Neural cell (in vitro differentiated cells): ENCODE measurements at regions not wholly inside any gene's neighbourhood (a gene's known extent, or its start where the extent isn't known, plus 50 kb on each side); places are given as distances from the start of the nearest gene placed in this dataset.

ENCODE experiments used
- H2AFZ ChIP-seq: fragments of 200-600, 300-800 bp; sonication (generic), shearing (Covaris generic); 2 replicates; pipeline ENCODE4 v1.6.0; 2014; ENCODE audit warnings: low read depth, mild to moderate bottlenecking, antibody characterized with exemption, low read length, moderate library complexity
- H3F3A ChIP-seq: fragments of 200-600 bp; shearing (Covaris generic); 2 replicates; pipeline ENCODE4 v1.6.1; 2016; ENCODE audit warnings: mild to moderate bottlenecking, moderate library complexity, mixed read lengths, antibody characterized with exemption, low read length; ENCODE audit not compliant: insufficient read depth, poor library complexity, severe bottlenecking
- H3K27ac ChIP-seq: fragments of 200-600, 300-800 bp; sonication (generic), shearing (Covaris generic); 2 replicates; pipeline ENCODE4 v1.5.1; 2014; ENCODE audit warnings: mild to moderate bottlenecking, low read length, moderate library complexity
- H3K27me3 ChIP-seq: fragments of 300-800, 200-600 bp; sonication (generic), shearing (Covaris generic); 2 replicates; pipeline ENCODE4 v1.6.0; 2014; ENCODE audit warnings: mild to moderate bottlenecking, low read depth, low read length, moderate library complexity; ENCODE audit not compliant: insufficient read depth
- H3K36me3 ChIP-seq: fragments of 300-800, 200-600 bp; sonication (generic), shearing (Covaris generic); 2 replicates; pipeline ENCODE4 v1.5.1; 2014; ENCODE audit warnings: mild to moderate bottlenecking, antibody characterized with exemption, low read length, moderate library complexity; ENCODE audit not compliant: insufficient read depth
- H3K4me2 ChIP-seq: fragments of 300-800, 200-600 bp; sonication (generic), shearing (Covaris generic); 2 replicates; pipeline ENCODE4 v1.6.0; 2014; ENCODE audit warnings: mild to moderate bottlenecking, low read length
- H3K4me3 ChIP-seq: fragments of 300-800, 200-600 bp; sonication (generic), shearing (Covaris generic); 2 replicates; pipeline ENCODE4 v1.5.1; 2014; ENCODE audit warnings: mild to moderate bottlenecking, low read length, moderate library complexity
- H3K79me2 ChIP-seq: fragments of 200-600 bp; shearing (Covaris generic); replicated peaks from 2 replicates; pipeline ENCODE4 v1.6.0; 2014; ENCODE audit warnings: mild to moderate bottlenecking, low read length, moderate library complexity; ENCODE audit not compliant: insufficient read depth
- H3K9ac ChIP-seq: fragments of 300-800, 200-600 bp; sonication (generic), shearing (Covaris generic); 2 replicates; pipeline ENCODE4 v1.6.1; 2016; ENCODE audit warnings: mild to moderate bottlenecking, low read length, mixed read lengths
- H3K9me2 ChIP-seq: fragments of 200-600 bp; shearing (Covaris generic); 2 replicates; pipeline ENCODE4 v1.6.1; 2016; ENCODE audit warnings: mild to moderate bottlenecking, low read length, mixed read lengths; ENCODE audit not compliant: insufficient read depth
- H3K9me3 ChIP-seq: fragments of 200-600, 300-800 bp; sonication (generic), shearing (Covaris generic); 2 replicates; pipeline ENCODE4 v1.6.1; 2016; ENCODE audit warnings: mild to moderate bottlenecking, mixed run types, low read length, moderate library complexity, mixed read lengths
- H4K20me1 ChIP-seq: fragments of 200-600 bp; shearing (Covaris generic); 2 replicates; pipeline ENCODE4 v1.6.1; 2016; ENCODE audit warnings: mild to moderate bottlenecking, mixed run types; ENCODE audit not compliant: insufficient read depth
- EP300 ChIP-seq: fragments of 450-650 bp; conservative IDR thresholded peaks from 2 replicates; pipeline ENCODE4 v1.6.1; 2014; ENCODE audit warnings: antibody characterized with exemption, mild to moderate bottlenecking, moderate library complexity; ENCODE audit not compliant: poor library complexity, severe bottlenecking
- EZH2 ChIP-seq: fragments of 200-600, 300-800 bp; shearing (Covaris generic), sonication (generic); IDR thresholded peaks from 2 replicates; pipeline ENCODE4 v1.6.1; 2014; ENCODE audit warnings: antibody characterized with exemption, low read length, borderline replicate concordance, mild to moderate bottlenecking; ENCODE audit not compliant: insufficient read depth, poor library complexity, severe bottlenecking
- MXI1 ChIP-seq: fragments of 450-650 bp; conservative IDR thresholded peaks from 2 replicates; pipeline ENCODE4 v1.6.1; 2014; ENCODE audit warnings: antibody characterized with exemption, mild to moderate bottlenecking; ENCODE audit not compliant: poor library complexity, severe bottlenecking
- POLR2AphosphoS5 ChIP-seq: IDR thresholded peaks from 2 replicates; pipeline ENCODE4 v1.6.1; 2012
- RAD21 ChIP-seq: fragments of 450-650 bp; conservative IDR thresholded peaks from 2 replicates; pipeline ENCODE4 v1.6.1; 2014; ENCODE audit warnings: antibody characterized with exemption, mild to moderate bottlenecking, moderate library complexity
- REST ChIP-seq: IDR thresholded peaks from 2 replicates; pipeline ENCODE4 v1.6.1; 2012; ENCODE audit warnings: borderline replicate concordance
- SMC3 ChIP-seq: fragments of 450-650 bp; conservative IDR thresholded peaks from 2 replicates; pipeline ENCODE4 v1.6.1; 2014; ENCODE audit warnings: antibody characterized with exemption, mild to moderate bottlenecking, moderate library complexity; ENCODE audit not compliant: poor library complexity
- TAF1 ChIP-seq: IDR thresholded peaks from 2 replicates; pipeline ENCODE4 v1.6.1; 2012; ENCODE audit warnings: low read depth
- TF ChIP-seq, protein P1 (sequence below): fragments of 450-650 bp; IDR thresholded peaks from 2 replicates; pipeline ENCODE4 v1.5.1; 2014; ENCODE audit warnings: antibody characterized with exemption, mild to moderate bottlenecking, moderate library complexity; ENCODE audit not compliant: poor library complexity, severe bottlenecking

GRCh38 chrX:95059909-95060308 lies 1385.9 kb downstream of the FAM133A start:
- H4K20me1 ChIP-seq, result no peaks in the 10 kb centered on the region
- no peak overlapping the region for H3K4me2 ChIP-seq
- H3K36me3 ChIP-seq, result no peaks in the 10 kb centered on the region
- no peaks in the 10 kb centered on the region for H3K27me3 ChIP-seq
- no peak overlapping the region for H3K27ac ChIP-seq
- TF ChIP-seq TAF1, result no peak
- no peak for TF ChIP-seq POLR2AphosphoS5
- no peaks in the 10 kb centered on the region for H3F3A ChIP-seq
- H3K9me2 ChIP-seq, result no peaks in the 10 kb centered on the region
- no peaks in the 10 kb centered on the region for H3K79me2 ChIP-seq
- H3K9ac ChIP-seq, result no peak overlapping the region
- H3K9me3 ChIP-seq, result no peaks in the 10 kb centered on the region
- H3K4me3 ChIP-seq, result no peak overlapping the region
- H2AFZ ChIP-seq, result no peak overlapping the region

GRCh38 chrX:95063554-95063953 lies 1389.5 kb downstream of the FAM133A start:
- no peak overlapping the region for H2AFZ ChIP-seq
- H3K27ac ChIP-seq, result no peak overlapping the region
- H3K4me2 ChIP-seq, result no peak overlapping the region
- no peak overlapping the region for H3K4me3 ChIP-seq
- H3F3A ChIP-seq, result no peaks in the 10 kb centered on the region
- H3K9ac ChIP-seq, result no peak overlapping the region
- H3K9me2 ChIP-seq, result no peaks in the 10 kb centered on the region
- H3K79me2 ChIP-seq, result no peaks in the 10 kb centered on the region
- TF ChIP-seq REST (no peak), EZH2 (no peak), MXI1 (no peak), POLR2AphosphoS5 (no peak), TAF1 (no peak), SMC3 (no peak), EP300 (no peak), RAD21 (no peak)
- TF ChIP-seq, protein P1, sequence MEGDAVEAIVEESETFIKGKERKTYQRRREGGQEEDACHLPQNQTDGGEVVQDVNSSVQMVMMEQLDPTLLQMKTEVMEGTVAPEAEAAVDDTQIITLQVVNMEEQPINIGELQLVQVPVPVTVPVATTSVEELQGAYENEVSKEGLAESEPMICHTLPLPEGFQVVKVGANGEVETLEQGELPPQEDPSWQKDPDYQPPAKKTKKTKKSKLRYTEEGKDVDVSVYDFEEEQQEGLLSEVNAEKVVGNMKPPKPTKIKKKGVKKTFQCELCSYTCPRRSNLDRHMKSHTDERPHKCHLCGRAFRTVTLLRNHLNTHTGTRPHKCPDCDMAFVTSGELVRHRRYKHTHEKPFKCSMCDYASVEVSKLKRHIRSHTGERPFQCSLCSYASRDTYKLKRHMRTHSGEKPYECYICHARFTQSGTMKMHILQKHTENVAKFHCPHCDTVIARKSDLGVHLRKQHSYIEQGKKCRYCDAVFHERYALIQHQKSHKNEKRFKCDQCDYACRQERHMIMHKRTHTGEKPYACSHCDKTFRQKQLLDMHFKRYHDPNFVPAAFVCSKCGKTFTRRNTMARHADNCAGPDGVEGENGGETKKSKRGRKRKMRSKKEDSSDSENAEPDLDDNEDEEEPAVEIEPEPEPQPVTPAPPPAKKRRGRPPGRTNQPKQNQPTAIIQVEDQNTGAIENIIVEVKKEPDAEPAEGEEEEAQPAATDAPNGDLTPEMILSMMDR, result no peak
- no peaks in the 10 kb centered on the region for H4K20me1 ChIP-seq
- no peaks in the 10 kb centered on the region for H3K36me3 ChIP-seq
- H3K27me3 ChIP-seq, result no peaks in the 10 kb centered on the region
- no peaks in the 10 kb centered on the region for H3K9me3 ChIP-seq

DNA sequence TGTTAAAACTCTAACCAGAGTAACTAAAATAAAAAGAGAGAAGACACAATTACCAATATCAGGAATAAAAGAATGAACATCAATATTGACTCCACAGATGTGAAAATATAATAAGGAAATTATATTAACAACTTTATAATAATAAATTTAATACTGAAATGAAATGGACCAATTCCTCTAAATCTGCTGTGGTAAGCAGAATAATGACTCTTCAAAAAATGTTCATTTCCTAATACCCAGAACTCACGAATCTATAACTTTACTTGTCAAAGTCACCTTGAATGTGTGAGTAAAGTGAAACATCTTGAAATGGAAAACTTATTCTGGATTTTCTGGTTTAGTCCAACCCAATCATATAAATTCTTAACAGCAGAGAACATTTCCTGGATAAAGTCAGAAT lies 1391.1 kb downstream of the FAM133A start:
- Histone ChIP-seq H3F3A (no peaks in the 10 kb centered on the region), H3K27me3 (no peaks in the 10 kb centered on the region)

More for the DNA sequence above, 1391.1 kb downstream of the FAM133A start:
- H3K4me3 ChIP-seq, result no peak overlapping the region
- H3K36me3 ChIP-seq, result no peaks in the 10 kb centered on the region
- no peaks in the 10 kb centered on the region for H3K9me3 ChIP-seq
- no peak overlapping the region for H3K27ac ChIP-seq
- H3K9ac ChIP-seq, result no peak overlapping the region
- no peak for TF ChIP-seq SMC3
- no peaks in the 10 kb centered on the region for H3K79me2 ChIP-seq
- H3K4me2 ChIP-seq, result no peak overlapping the region
- no peak overlapping the region for H2AFZ ChIP-seq
- H3K9me2 ChIP-seq, result no peaks in the 10 kb centered on the region
- no peaks in the 10 kb centered on the region for H4K20me1 ChIP-seq
